Activated CD8-positive, alpha-beta memory T cell treated with anti-CD3 and anti-CD28 coated beads for 4 hours (primary cell): ENCODE measurements at regions not wholly inside any gene's neighbourhood (a gene's known extent, or its start where the extent isn't known, plus 50 kb on each side); places are given as distances from the start of the nearest gene placed in this dataset.

Source experiments
- DNase-seq, 2 donors: peaks; one replicate each; pipeline ENCODE4 v3.0.0-alpha.2; 2020; ENCODE audit warnings: low read depth in 2 of 2

- DNase-seq = no peak
Measured at GRCh38 chr2:239905884-239906654, 119.1 kb downstream of the NDUFA10 start.

DNA sequence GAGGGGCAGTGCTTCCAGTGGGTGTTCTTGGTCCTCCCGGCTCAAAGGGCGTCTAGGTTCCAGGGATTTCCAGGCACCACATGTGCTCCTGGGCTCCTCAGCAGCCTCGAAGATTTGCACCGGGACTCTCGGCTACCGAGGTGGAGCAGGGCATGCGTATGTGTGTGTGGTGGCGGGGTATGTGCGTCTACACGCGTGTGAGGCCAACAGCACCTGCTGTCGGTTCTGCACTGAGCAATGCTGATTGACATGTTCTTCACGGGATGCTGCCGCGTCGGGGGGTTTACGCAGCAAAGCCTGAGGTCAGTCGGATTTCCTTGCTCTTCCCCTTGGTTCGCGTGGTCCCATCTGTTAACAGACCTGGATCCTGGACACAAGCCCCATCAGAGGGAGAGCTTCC lies 119.8 kb downstream of the NDUFA10 start:
- no peak for DNase-seq

GRCh38 chr2:239904496-239904895 lies 120.6 kb downstream of the NDUFA10 start:
- DNase-seq = no peak

- no peak for DNase-seq
Measured at GRCh38 chr2:239903803-239904202, 121.3 kb downstream of the NDUFA10 start.

DNA sequence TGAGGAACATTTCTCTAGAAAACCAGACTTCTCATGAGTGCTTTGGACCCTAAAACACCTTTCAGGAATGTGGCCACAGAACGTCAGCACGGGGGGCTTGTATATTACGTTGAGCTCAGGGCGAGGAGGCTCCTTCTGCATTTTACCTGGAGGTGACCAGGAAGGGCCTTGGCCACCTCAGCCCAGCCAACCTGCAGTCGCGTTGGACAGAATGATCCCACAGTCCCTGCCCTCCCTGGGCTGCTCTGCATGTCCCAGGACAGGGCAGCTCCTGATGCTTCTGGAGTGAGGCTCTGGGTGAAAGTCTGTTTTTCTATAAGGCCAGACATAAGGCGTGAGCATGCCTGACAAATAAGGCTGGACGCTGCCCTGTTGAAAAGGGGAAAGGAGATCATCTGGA lies 121.9 kb downstream of the NDUFA10 start:
- DNase-seq = no peak

DNA sequence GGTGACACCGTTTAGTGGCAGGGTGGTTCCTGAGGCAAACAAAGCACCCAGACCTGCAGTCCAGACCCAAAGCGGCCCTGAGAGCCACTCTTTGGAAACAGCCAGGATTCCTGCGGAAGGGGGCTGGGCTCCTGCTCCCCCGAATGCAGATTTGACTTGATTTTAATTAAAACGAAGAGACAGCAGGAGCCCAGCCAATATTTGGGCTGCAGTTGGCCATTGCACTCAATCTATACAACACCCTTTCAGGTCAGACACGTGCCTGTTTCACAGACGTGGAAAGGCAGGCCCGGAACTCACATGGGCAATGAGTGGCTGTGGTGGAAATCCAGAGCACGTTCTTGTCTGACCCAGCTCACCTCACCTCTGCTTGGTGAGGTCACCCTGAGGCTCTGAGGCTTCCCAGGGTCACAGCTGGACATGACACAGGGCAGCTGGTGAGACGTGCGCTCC lies 122.4 kb downstream of the NDUFA10 start:
- no peak for DNase-seq

DNA sequence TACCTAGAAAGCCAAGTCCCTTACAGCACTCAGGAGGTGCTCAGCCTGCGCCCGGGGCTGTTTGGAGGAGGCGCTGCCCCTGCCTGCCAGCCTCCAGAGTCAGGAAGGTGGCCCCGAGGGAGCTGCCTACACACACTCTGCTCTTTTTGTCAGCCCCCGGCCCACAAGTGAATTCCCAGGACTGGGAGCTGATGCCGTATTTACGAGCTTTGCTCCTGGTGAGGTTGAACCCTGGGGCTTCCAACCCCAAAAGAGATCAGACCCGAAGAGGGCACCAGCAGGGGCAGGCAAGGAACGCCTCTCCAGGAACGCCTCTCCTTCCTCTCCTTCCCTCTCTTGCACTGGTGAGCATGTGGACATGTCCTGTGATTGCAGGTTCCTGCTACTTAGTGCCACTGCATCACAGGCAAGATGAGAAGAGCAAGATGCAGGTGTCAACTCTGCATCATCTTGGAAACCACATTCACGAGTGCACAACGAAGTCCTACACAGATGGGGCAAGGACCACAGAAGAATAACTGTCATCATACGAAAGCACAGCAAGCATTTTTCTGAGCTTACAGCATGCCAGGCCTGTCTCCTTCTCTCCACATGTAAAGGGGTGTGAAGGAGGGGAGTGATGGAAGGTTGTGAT lies 126.7 kb downstream of the NDUFA10 start:
- no peak for DNase-seq

DNA sequence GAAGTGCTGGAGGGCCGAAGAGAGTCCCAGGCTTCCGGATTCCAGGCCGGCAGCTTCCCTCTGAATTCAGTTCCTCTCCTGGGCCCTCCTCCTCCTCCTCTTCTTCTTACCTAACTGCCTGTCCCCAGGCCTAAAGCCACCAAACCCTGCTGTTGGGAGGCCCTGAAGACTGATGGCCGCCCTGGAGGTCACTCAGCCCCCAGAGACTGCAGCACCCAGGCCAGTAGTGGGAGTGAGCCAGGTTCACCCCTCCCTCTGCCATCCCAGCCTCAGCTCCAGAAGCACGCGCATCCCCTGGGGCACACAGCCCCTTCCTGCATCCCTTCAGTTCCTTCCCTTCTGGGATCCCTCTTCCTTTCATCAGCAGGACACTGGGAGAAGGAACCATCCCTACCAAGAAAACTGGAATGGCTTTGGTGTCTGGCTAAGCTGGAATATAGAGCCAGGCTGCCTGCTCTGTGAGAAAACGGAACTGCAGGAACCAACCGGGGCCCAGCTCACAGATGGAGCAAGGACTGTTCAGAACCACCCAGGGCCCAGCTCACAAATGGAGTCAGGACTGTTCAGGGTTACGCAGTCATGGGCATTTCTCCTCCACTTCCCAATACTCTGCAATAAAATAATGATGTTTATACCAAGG lies 127.4 kb downstream of the NDUFA10 start:
- DNase-seq = no peak

DNA sequence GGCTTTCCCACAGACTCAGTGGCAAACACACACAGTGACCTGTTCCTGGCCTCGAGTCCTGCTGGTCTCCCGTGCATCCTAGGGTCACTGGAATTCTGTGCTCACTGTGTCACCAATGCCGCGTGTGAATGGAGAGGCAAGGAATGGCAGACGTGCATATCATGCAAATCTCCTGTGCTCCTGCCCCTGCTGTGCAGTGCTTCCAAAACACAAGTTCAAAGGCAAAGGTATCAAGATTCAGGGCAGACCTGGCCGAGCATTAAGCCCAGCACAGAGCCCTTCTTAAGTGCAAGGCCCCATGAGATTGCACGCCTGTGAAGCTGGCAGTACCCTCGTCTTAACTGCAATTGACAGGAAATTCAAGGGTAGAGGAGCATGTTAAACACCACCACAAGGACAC lies 129.1 kb downstream of the NDUFA10 start:
- DNase-seq = no peak

- DNase-seq = no peak
Measured at GRCh38 chr2:239895669-239896068, 129.5 kb downstream of the NDUFA10 start.

- DNase-seq = no peak
Measured at GRCh38 chr2:239895116-239895515, 130.0 kb downstream of the NDUFA10 start.

GRCh38 chr2:239894276-239894675 lies 130.9 kb downstream of the NDUFA10 start:
- DNase-seq = no peak

- DNase-seq = no peak
Measured at GRCh38 chr2:239893236-239893515, 132.0 kb downstream of the NDUFA10 start.

GRCh38 chr2:239892441-239893235 lies 132.5 kb downstream of the NDUFA10 start:
- no peak for DNase-seq

DNA sequence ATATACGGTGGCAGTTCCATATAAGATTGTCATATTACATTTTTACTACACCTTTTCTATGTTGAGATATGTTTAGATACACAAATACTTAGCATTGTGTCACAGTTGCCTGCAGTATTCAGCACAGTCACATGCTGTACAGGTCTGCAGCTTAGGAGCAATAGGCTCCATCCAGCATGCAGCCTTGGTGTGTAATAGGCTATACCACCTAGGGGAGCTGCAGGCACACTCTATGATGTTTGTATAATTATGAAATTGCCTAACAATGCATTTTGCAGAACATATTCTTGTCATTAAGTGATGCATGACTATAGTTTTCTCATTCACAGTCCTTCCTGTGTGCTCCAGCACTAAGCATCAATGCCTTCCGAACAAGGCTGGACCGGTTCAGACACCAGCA lies 133.4 kb downstream of the NDUFA10 start:
- no peak for DNase-seq

DNA sequence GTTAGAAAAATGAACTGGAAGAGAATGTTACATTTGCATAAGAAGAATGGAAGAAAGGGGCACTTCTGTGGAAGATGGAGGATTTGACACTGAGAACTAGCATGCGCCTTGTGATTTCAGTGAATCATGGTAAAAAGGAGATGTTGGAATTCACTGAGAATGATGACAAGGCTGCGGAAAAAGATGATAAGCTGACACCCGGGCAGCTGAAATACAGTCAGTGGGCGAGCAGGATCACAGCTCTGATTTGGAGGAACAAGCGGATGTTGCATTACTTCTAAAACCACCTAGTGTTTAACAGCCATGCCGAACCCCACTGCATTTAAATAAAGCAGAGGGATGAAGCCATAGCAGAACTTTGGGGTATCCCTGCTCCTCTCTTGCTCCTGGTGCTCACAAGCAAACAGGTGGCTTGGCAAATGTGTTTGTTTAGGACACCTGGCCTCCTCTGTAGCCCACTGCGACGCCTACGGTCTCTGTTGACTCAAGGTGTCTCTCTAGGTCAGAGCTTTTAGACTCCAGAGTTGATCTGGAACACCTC lies 134.9 kb downstream of the NDUFA10 start:
- DNase-seq = no peak

DNA sequence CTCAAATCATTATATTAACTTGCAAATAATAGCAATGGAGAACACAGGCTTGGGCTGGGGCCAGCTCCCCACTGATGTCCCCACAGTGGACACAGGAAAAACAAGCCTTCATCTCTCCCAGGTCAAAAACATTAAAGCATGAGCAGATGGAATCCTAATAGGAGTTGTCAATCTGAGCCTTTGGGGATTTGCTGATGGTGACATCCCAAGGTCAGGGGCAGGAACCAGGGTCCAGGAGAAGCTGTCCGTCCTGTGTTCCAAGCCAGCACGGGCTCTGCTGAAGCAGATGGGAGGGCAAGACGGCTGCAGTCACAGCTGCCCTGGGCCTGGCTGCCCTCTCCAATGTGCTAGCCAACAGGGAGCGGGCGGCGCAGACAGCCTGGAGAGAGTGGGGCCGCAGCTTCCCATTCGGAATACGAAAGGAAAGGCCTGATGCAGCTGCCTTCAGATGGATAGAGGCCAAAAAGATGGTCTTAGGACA lies 135.5 kb downstream of the NDUFA10 start:
- DNase-seq = no peak

DNA sequence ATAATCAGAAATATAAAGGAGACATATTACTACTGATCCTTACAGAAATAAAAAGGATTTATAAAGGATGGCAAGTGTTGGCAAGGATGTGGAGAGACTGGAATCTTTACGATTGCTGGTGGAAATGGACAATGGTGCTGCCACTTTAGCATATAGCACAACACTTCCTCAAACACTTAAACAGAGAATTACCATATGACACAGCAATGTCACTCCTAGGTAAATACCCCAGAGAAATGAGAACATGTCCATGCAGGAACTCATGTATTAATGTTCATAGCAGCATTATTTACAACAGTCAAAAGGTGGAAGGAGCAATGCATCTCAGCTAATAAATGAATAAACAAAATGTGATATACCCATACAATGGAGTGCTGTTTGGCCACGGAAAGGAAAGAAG lies 137.5 kb downstream of the NDUFA10 start:
- no peak for DNase-seq

- DNase-seq = no peak
Measured at GRCh38 chr2:239886781-239887180, 138.4 kb downstream of the NDUFA10 start.

- no peak for DNase-seq
Measured at GRCh38 chr2:239884875-239885274, 140.3 kb downstream of the NDUFA10 start.

DNA sequence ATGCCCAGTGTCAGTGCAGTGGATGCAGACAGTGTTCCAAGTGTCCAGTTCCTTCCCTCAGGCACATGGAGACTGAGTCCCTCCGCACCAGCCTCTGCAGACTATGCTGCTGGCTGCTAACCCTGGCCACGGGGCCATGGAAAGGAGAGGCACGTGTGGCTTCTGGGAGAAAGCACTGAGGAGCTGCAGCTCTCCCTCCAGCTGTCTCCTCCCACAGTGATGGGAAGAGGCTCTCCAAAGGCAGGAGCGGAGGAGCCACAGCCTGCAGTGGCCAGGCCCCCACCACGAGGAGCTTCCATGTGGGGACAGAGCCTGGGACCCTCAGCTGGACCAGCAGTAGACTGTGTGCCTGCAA lies 141.1 kb downstream of the NDUFA10 start:
- DNase-seq = no peak
